HEK293T (cell line): ENCODE measurements at regions not wholly inside any gene's neighbourhood (a gene's known extent, or its start where the extent isn't known, plus 50 kb on each side); places are given as distances from the start of the nearest gene placed in this dataset.

Source experiments
- CTCF ChIA-PET: fragments of 350-600 bp; formaldehyde crosslinking; extraction: SDS; loops from one replicate; lab custom pipeline; 2021; ENCODE audit warnings: antibody characterized with exemption, inconsistent platforms; lab: Yijun Ruan, JAX
- POLR2A ChIA-PET: fragments of 350-600 bp; formaldehyde crosslinking; extraction: SDS; loops from one replicate; lab custom pipeline; 2020; ENCODE audit warnings: antibody characterized with exemption, inconsistent platforms; lab: Yijun Ruan, JAX
- DNase-seq: peaks from one replicate; pipeline ENCODE4 v3.0.0; 2012; ENCODE audit warnings: mixed read lengths; ENCODE audit errors: extremely low spot score
- ARNT ChIP-seq: fragments of 450-650 bp; IDR thresholded peaks from 2 replicates; pipeline ENCODE4 v1.6.1; 2017; ENCODE audit warnings: mild to moderate bottlenecking
- BHLHE40 ChIP-seq: fragments of 450-650 bp; IDR thresholded peaks from 2 replicates; pipeline ENCODE4 v1.6.1; 2016; ENCODE audit warnings: mild to moderate bottlenecking, moderate library complexity, borderline replicate concordance
- CTBP1 ChIP-seq: fragments of 450-650 bp; IDR thresholded peaks from 2 replicates; pipeline ENCODE4 v1.6.1; 2016; ENCODE audit warnings: borderline replicate concordance
- ELF4 ChIP-seq: fragments of 450-650 bp; IDR thresholded peaks from 2 replicates; pipeline ENCODE4 v1.6.1; 2017; ENCODE audit warnings: antibody characterized with exemption
- FOXA1 ChIP-seq: fragments of 450-650 bp; IDR thresholded peaks from 2 replicates; pipeline ENCODE4 v1.6.1; 2016; ENCODE audit warnings: mild to moderate bottlenecking
- FOXK2 ChIP-seq: fragments of 450-650 bp; IDR thresholded peaks from 2 replicates; pipeline ENCODE4 v1.6.1; 2016; ENCODE audit warnings: mild to moderate bottlenecking
- FOXM1 ChIP-seq: fragments of 450-650 bp; IDR thresholded peaks from 2 replicates; pipeline ENCODE4 v1.6.1; 2017; ENCODE audit warnings: mild to moderate bottlenecking, borderline replicate concordance
- HDGF ChIP-seq: fragments of 450-650 bp; IDR thresholded peaks from 2 replicates; pipeline ENCODE4 v1.6.1; 2017; ENCODE audit warnings: antibody characterized with exemption, borderline replicate concordance
- L3MBTL2 ChIP-seq: fragments of 450-650 bp; conservative IDR thresholded peaks from 2 replicates; pipeline ENCODE4 v1.6.1; 2016; ENCODE audit warnings: mild to moderate bottlenecking
- LEF1 ChIP-seq: fragments of 450-650 bp; IDR thresholded peaks from 2 replicates; pipeline ENCODE4 v1.6.1; 2017; ENCODE audit warnings: mild to moderate bottlenecking, borderline replicate concordance
- NFRKB ChIP-seq: fragments of 450-650 bp; IDR thresholded peaks from 2 replicates; pipeline ENCODE4 v1.6.1; 2016; ENCODE audit warnings: mild to moderate bottlenecking, moderate library complexity
- PKNOX1 ChIP-seq: fragments of 450-650 bp; IDR thresholded peaks from 2 replicates; pipeline ENCODE4 v1.6.1; 2016
- SP1 ChIP-seq: fragments of 450-650 bp; IDR thresholded peaks from 2 replicates; pipeline ENCODE4 v1.6.1; 2017
- SUZ12 ChIP-seq: fragments of 450-650 bp; IDR thresholded peaks from 2 replicates; pipeline ENCODE4 v1.6.1; 2016; ENCODE audit warnings: mild to moderate bottlenecking
- TARDBP ChIP-seq: fragments of 450-650 bp; IDR thresholded peaks from 2 replicates; pipeline ENCODE4 v1.6.1; 2016
- ZNF384 ChIP-seq: fragments of 450-650 bp; IDR thresholded peaks from 2 replicates; pipeline ENCODE4 v1.6.1; 2016

DNA sequence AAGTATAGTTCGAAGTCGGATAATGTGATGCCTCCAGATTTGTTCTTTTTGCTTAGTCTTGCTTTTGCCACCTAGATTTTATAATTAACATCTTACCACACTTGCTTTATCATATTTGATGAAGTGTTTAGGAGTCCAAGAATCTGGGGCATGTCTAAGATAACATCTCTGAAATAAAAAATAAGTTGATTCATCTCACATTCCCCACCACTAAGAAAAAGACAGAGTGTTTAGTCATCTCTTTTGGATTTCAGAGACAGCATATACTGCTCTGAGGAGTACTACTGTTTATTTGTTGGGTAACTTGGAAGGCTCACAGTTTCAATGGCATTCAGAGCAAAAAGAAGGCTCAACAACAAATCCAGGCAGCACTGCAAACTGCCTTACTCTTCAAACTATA lies 324.2 kb upstream of the ATP11B start:
- CTCF ChIA-PET: no interaction called here
- DNase-seq: no peak
- TF ChIP-seq SUZ12: no peak
- TF ChIP-seq TARDBP: no peak
- no peak for TF ChIP-seq NFRKB
- TF ChIP-seq ELF4: no peak
- TF ChIP-seq HDGF: no peak
- TF ChIP-seq PKNOX1: no peak
- no peak for TF ChIP-seq FOXA1
- no peak for TF ChIP-seq CTBP1
- no peak for TF ChIP-seq BHLHE40
- no peak for TF ChIP-seq L3MBTL2
- POLR2A ChIA-PET: no interaction called here

GRCh38 chr3:182470187-182470586 lies 323.1 kb upstream of the ATP11B start:
- ChIA-PET CTCF (no interaction called here), POLR2A (no interaction called here)
- DNase-seq: no peak
- TF ChIP-seq ELF4 (no peak), BHLHE40 (no peak), FOXK2 (no peak), SUZ12 (no peak), NFRKB (no peak), SP1 (no peak), TARDBP (no peak), L3MBTL2 (no peak), FOXM1 (no peak), ARNT (no peak), LEF1 (no peak), PKNOX1 (no peak), FOXA1 (no peak), HDGF (no peak), CTBP1 (no peak), ZNF384 (no peak)

DNA sequence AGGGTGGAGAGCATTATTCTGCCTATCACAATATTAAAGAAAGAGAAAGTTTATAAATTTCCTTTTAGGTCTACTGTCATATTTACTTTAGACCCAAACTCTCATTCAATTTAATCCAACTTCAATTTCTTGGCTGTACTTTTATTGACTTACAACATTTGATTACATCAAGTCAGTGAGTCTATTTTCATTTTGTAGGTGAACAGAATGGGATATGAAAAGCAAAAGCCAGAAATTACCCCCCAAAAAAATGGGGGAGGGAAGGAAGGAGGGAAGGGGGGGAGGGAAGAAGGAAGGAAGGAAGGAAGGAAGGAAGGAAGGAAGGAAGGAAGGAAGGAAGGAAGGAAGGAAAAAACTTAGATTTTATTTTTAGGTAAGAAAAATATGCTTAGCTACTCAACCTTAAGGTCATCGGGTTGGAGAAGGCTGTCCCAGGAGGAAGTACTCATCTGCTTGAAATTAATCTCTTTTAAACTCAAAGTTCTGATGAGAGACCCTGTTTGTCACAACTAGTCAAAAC lies 320.1 kb upstream of the ATP11B start:
- TF ChIP-seq CTBP1: no peak
- no peak for DNase-seq
- ChIA-PET CTCF (no interaction called here), POLR2A (no interaction called here)

DNA sequence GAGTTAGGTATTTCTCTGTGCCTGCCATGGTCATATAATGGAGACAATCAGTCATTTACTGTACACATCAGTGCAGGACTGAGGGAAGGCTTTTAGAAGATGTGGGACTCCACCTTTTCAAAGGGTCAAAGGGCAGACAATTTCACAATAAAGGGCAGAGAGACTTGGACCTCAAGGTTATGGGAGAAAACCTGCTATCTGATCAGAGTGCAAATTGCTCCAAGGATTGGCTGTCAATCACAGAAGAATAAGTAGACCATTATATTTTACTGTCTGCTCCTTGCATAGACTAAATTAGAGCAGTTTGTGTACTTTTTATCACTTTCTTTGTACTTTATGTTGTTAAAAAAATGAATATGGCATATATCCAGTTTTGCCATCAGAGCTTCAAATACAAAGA lies 314.9 kb upstream of the ATP11B start:
- TF ChIP-seq CTBP1: no peak
- peak; percentile 55 for TF ChIP-seq PKNOX1
- DNase-seq: no peak
- CTCF ChIA-PET: no interaction called here
- POLR2A ChIA-PET: no interaction called here

- POLR2A ChIA-PET: no interaction called here
- TF ChIP-seq BHLHE40 (no peak), HDGF (no peak), L3MBTL2 (no peak), ZNF384 (no peak), FOXK2 (no peak), LEF1 (no peak), NFRKB (no peak), ELF4 (no peak), FOXA1 (no peak), CTBP1 (no peak), FOXM1 (no peak)
- CTCF ChIA-PET: no interaction called here
- DNase-seq: no peak
Observed at GRCh38 chr3:182479419-182480336, 313.6 kb upstream of the ATP11B start.

DNA sequence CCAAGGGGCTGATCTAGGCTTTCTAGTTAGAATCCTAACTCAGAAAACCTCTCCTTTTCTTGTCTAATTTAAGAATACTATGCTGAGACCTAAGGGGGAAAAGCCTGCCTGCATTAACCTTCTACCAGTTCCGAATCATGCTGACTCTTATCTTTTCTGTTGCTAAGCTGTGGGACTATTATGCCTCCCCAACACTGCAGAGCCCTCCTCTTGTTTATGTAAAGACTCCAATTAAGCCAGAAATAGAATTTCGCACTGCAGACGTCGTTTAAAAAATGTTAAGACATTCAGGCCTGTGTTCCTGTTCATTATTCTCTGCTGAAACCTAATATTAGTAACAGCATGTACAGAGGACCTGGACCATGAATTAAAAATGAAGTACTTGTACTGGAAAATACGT lies 310.6 kb upstream of the ATP11B start:
- CTCF ChIA-PET: no interaction called here
- DNase-seq: no peak

GRCh38 chr3:182484682-182485081 lies 308.6 kb upstream of the ATP11B start:
- DNase-seq: peak; percentile 31
- ChIA-PET POLR2A (no interaction called here), CTCF (no interaction called here)
- TF ChIP-seq FOXA1: no peak
- TF ChIP-seq FOXM1: no peak
- no peak for TF ChIP-seq SUZ12
- TF ChIP-seq LEF1: no peak

More for the DNA sequence above, 310.6 kb upstream of the ATP11B start:
- POLR2A ChIA-PET: no interaction called here
- TF ChIP-seq SUZ12 (no peak), TARDBP (no peak)
